ENCODE measurements at regions not wholly inside any gene's neighbourhood (a gene's known extent, or its start where the extent isn't known, plus 50 kb on each side); places are given as distances from the start of the nearest gene placed in this dataset.

DNA sequence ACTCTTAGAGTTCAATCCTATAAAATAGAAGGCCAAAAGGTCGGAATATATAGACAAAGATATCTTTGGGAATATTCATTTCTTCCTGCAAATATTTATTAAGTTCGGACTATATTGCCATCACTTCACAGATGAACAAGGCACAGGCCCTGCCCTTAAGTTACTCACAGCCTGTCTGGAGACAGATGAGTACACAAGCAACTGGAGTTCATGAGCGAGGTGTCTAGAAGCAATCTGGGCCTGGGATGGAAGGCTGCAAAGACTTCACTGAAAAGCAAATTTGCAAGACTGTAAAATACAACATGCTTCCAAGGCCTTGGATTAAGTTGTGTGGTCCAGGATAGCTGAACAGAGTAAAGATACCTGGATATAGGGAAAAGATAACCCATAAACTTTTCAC, 56.7 kb upstream of the CEP85L start:
- TF ChIP-seq, protein P1, sequence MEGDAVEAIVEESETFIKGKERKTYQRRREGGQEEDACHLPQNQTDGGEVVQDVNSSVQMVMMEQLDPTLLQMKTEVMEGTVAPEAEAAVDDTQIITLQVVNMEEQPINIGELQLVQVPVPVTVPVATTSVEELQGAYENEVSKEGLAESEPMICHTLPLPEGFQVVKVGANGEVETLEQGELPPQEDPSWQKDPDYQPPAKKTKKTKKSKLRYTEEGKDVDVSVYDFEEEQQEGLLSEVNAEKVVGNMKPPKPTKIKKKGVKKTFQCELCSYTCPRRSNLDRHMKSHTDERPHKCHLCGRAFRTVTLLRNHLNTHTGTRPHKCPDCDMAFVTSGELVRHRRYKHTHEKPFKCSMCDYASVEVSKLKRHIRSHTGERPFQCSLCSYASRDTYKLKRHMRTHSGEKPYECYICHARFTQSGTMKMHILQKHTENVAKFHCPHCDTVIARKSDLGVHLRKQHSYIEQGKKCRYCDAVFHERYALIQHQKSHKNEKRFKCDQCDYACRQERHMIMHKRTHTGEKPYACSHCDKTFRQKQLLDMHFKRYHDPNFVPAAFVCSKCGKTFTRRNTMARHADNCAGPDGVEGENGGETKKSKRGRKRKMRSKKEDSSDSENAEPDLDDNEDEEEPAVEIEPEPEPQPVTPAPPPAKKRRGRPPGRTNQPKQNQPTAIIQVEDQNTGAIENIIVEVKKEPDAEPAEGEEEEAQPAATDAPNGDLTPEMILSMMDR (conservative IDR thresholded peaks at IDR 0.05 in 1 of 2, IDR thresholded peaks at IDR 0.05 in 1 of 2; ENCODE audit: extremely low read depth in 1 of 2, insufficient read depth in 1 of 2, low read depth in 1 of 2, low read length in 2 of 2) = no peak
- TF ChIP-seq EZH2 (IDR thresholded peaks at IDR 0.05; ENCODE audit: borderline replicate concordance, low read length) = no peak

Data from mammary epithelial cell (primary cell).